HG03565 (cell line): ENCODE measurements at regions not wholly inside any gene's neighbourhood (a gene's known extent, or its start where the extent isn't known, plus 50 kb on each side); places are given as distances from the start of the nearest gene placed in this dataset.

ENCODE experiments used
- ATAC-seq: cut with Tn5 transposase; IDR thresholded peaks from one replicate; pipeline ENCODE4 v1.9.1; 2021; ENCODE audit warnings: mild to moderate bottlenecking, moderate library complexity; ENCODE audit not compliant: unreplicated experiment

GRCh38 chr1:168782559-168783116 lies 53.6 kb upstream of the DPT start:
- ATAC-seq, result no peak

- ATAC-seq, result no peak
Measured at GRCh38 chr1:168783458-168784210, 54.6 kb upstream of the DPT start.

- no peak for ATAC-seq
Measured at GRCh38 chr1:168786476-168787330, 57.7 kb upstream of the DPT start.

- no peak for ATAC-seq
Measured at GRCh38 chr1:168788258-168788657, 59.3 kb upstream of the DPT start.

GRCh38 chr1:168789501-168789900 lies 60.5 kb upstream of the DPT start:
- ATAC-seq, result no peak

- no peak for ATAC-seq
Measured at GRCh38 chr1:168792142-168792541, 63.1 kb upstream of the DPT start.

GRCh38 chr1:168792592-168793125 lies 63.7 kb upstream of the DPT start:
- no peak for ATAC-seq

GRCh38 chr1:168794057-168794456 lies 65.1 kb upstream of the DPT start:
- no peak for ATAC-seq

- ATAC-seq, result no peak
Measured at GRCh38 chr1:168795681-168796080, 66.7 kb upstream of the DPT start.

GRCh38 chr1:168799927-168800605 lies 71.1 kb upstream of the DPT start:
- no peak for ATAC-seq

- ATAC-seq, result no peak
Measured at GRCh38 chr1:168801032-168801745, 72.2 kb upstream of the DPT start.

- no peak for ATAC-seq
Measured at GRCh38 chr1:168803806-168804510, 75.0 kb upstream of the DPT start.

- no peak for ATAC-seq
Measured at GRCh38 chr1:168806952-168807351, 77.9 kb upstream of the DPT start.

GRCh38 chr1:168811176-168811575 lies 82.2 kb upstream of the DPT start:
- ATAC-seq, result no peak

- no peak for ATAC-seq
Measured at GRCh38 chr1:168819668-168820067, 90.7 kb upstream of the DPT start.

- ATAC-seq, result no peak
Measured at GRCh38 chr1:168821434-168821833, 92.4 kb upstream of the DPT start.

- no peak for ATAC-seq
Measured at GRCh38 chr1:168822911-168823310, 93.9 kb upstream of the DPT start.

- ATAC-seq, result no peak
Measured at GRCh38 chr1:168823988-168824387, 95.0 kb upstream of the DPT start.

- ATAC-seq, result no peak
Measured at GRCh38 chr1:168824418-168825065, 95.5 kb upstream of the DPT start.
